K562 (cell line): ENCODE measurements at regions not wholly inside any gene's neighbourhood (a gene's known extent, or its start where the extent isn't known, plus 50 kb on each side); places are given as distances from the start of the nearest gene placed in this dataset.

Source experiments
- ATAC-seq: fragments of 200-7000 bp; cut with Tn5 transposase; 3 replicates; pipeline ENCODE4 v1.9.1; 2020; ENCODE audit warnings: moderate library complexity
- BruUV-seq: library from RNA; stranded (reverse); fragments of 400-500 nt; replicated peaks from 2 replicates; lab custom pipeline; 2021; lab: Mats Ljungman, UMichigan
- CTCF ChIA-PET: fragments of 300-600 bp; formaldehyde crosslinking; extraction: SDS; loops from one replicate; lab custom pipeline; 2021; ENCODE audit warnings: low intra/inter-chr PET ratio; lab: Yijun Ruan, JAX
- POLR2A ChIA-PET: fragments of 300-600, 350-650 bp; sonication (Branson Sonifier 250); formaldehyde crosslinking; extraction: SDS; loops from one replicate; lab custom pipeline; 2021; ENCODE audit warnings: antibody characterized with exemption, inconsistent platforms; lab: Yijun Ruan, JAX
- DNase-seq, 4 experiments: peaks; one replicate each; pipeline versions ENCODE4 v3.0.0 to v3.0.0-alpha.2; 2011 to 2018; ENCODE audit warnings: low spot score in 3 of 4, mixed read lengths in 3 of 4; ENCODE audit errors: extremely low read depth in 1 of 4
- FAIRE-seq: peaks from 2 replicates; lab custom pipeline; 2011; peaks lifted over from hg19 to GRCh38; lab: Jason Lieb, UNC
- H2AFZ ChIP-seq: 2 replicates; pipeline ENCODE4 v1.6.0; 2011; ENCODE audit warnings: low read depth, low read length, control low read depth, inconsistent platforms
- H3K27ac ChIP-seq: fragments of 200-600 bp; 3 replicates; pipeline ENCODE4 v1.8.0; 2011; ENCODE audit warnings: low read depth, mild to moderate bottlenecking, control low read depth, inconsistent platforms, low read length, moderate library complexity, mixed read lengths; ENCODE audit errors: extremely low read depth
- H3K27me3 ChIP-seq, 2 experiments: fragments of 300-600 bp in 1 of 2; 2 replicates in 1 of 2; 3 replicates in 1 of 2; pipeline versions ENCODE4 v1.6.0 to v1.8.0; 2011; ENCODE audit warnings: inconsistent platforms in 2 of 2, low read length in 2 of 2, mild to moderate bottlenecking in 1 of 2, mixed read lengths in 1 of 2, moderate library complexity in 1 of 2; ENCODE audit not compliant: control insufficient read depth in 2 of 2, insufficient read depth in 2 of 2
- H3K36me3 ChIP-seq: fragments of 300-600 bp; 3 replicates; pipeline ENCODE4 v1.8.0; 2011; ENCODE audit warnings: mild to moderate bottlenecking, low read length, inconsistent platforms; ENCODE audit not compliant: control insufficient read depth, insufficient read depth
- H3K4me1 ChIP-seq, 2 experiments: fragments of 200-600 bp in 1 of 2; replicated peaks in 1 of 2; 2 replicates in 1 of 2; 3 replicates in 1 of 2; pipeline versions ENCODE4 v1.5.1 to v1.8.0; 2011; ENCODE audit warnings: inconsistent platforms in 2 of 2, low read length in 2 of 2, mild to moderate bottlenecking in 1 of 2, mixed read lengths in 1 of 2, moderate library complexity in 1 of 2; ENCODE audit not compliant: control insufficient read depth in 2 of 2, insufficient read depth in 2 of 2
- H3K4me2 ChIP-seq: 2 replicates; pipeline ENCODE4 v1.6.1; 2011; ENCODE audit warnings: low read length, control low read depth, inconsistent platforms, mixed read lengths; ENCODE audit not compliant: insufficient read depth
- H3K4me3 ChIP-seq: fragments of 200-600 bp; sonication (generic), shearing (Covaris generic); 2 replicates; pipeline ENCODE4 v1.5.1; 2016; ENCODE audit warnings: control low read depth, inconsistent platforms
- H3K79me2 ChIP-seq: fragments of 200-600 bp; 3 replicates; pipeline ENCODE4 v1.8.0; 2011; ENCODE audit warnings: low read length, inconsistent platforms; ENCODE audit not compliant: control insufficient read depth, insufficient read depth
- H3K9ac ChIP-seq, 2 experiments: 2 replicates each; pipeline versions ENCODE4 v1.6.0 to v1.6.1; 2011; ENCODE audit warnings: low read depth in 2 of 2, low read length in 2 of 2, control low read depth in 1 of 2, inconsistent platforms in 1 of 2, mild to moderate bottlenecking in 1 of 2, mixed read lengths in 1 of 2; ENCODE audit not compliant: insufficient read depth in 1 of 2
- H3K9me1 ChIP-seq: one replicate; pipeline ENCODE4 v1.6.0; 2011; ENCODE audit warnings: inconsistent platforms, mild to moderate bottlenecking, low read length, moderate library complexity; ENCODE audit not compliant: control insufficient read depth, insufficient read depth
- H3K9me3 ChIP-seq: replicated peaks from 2 replicates; pipeline ENCODE4 v1.5.1; 2011; ENCODE audit warnings: low read depth, low read length, inconsistent platforms; ENCODE audit not compliant: control insufficient read depth, insufficient read depth
- H4K20me1 ChIP-seq: replicated peaks from 2 replicates; pipeline ENCODE4 v1.6.1; 2011; ENCODE audit warnings: low read length, inconsistent platforms, mixed read lengths; ENCODE audit not compliant: control insufficient read depth, insufficient read depth
- BHLHE40 ChIP-seq: IDR thresholded peaks from 2 replicates; pipeline ENCODE4 v1.6.1; 2011; ENCODE audit warnings: low read length, improper control_type of control experiment
- C11orf30 ChIP-seq: fragments of 450-650 bp; IDR thresholded peaks from 2 replicates; pipeline ENCODE4 v1.6.1; 2016; ENCODE audit warnings: low read depth, mild to moderate bottlenecking
- CBX1 ChIP-seq: sonication (generic); IDR thresholded peaks from 2 replicates; pipeline ENCODE4 v1.6.1; 2016; ENCODE audit warnings: antibody characterized with exemption, low read depth, mild to moderate bottlenecking
- EGR1 ChIP-seq: fragments of 450-650 bp; conservative IDR thresholded peaks from 2 replicates; pipeline ENCODE4 v1.6.1; 2017; ENCODE audit warnings: mild to moderate bottlenecking
- ERF ChIP-seq: fragments of 450-650 bp; formaldehyde crosslinking; IDR thresholded peaks from 2 replicates; pipeline ENCODE4 v1.4.0; 2020; ENCODE audit warnings: mild to moderate bottlenecking, mixed read lengths
- FOXK2 ChIP-seq, 2 experiments: fragments of 450-650 bp; IDR thresholded peaks in 1 of 2; conservative IDR thresholded peaks in 1 of 2; 2 replicates each; pipeline ENCODE4 v1.6.1; 2016; ENCODE audit warnings: low read depth in 2 of 2, mild to moderate bottlenecking in 1 of 2
- MAFF ChIP-seq: IDR thresholded peaks from 2 replicates; pipeline ENCODE4 v1.6.1; 2012; ENCODE audit warnings: low read length, improper control_type of control experiment
- MAFG ChIP-seq: fragments of 450-650 bp; conservative IDR thresholded peaks from 2 replicates; pipeline ENCODE4 v1.6.1; 2016; ENCODE audit warnings: missing genetic modification characterization, missing compliant biosample characterization
- MAFK ChIP-seq: IDR thresholded peaks from 2 replicates; pipeline ENCODE4 v1.6.1; 2011; ENCODE audit warnings: low read length, improper control_type of control experiment
- NFE2L1 ChIP-seq: fragments of 450-650 bp; IDR thresholded peaks from 2 replicates; pipeline ENCODE4 v1.6.1; 2016; ENCODE audit warnings: missing genetic modification characterization, low read depth, mild to moderate bottlenecking, missing compliant biosample characterization, moderate library complexity, borderline replicate concordance
- PCBP2 ChIP-seq: fragments of 200-400 bp; formaldehyde crosslinking; IDR thresholded peaks from 2 replicates; pipeline ENCODE4 v1.6.1; 2018; ENCODE audit warnings: low read length, low read depth, mild to moderate bottlenecking, moderate library complexity; ENCODE audit not compliant: poor library complexity, severe bottlenecking
- SMAD1 ChIP-seq: fragments of 150-350 bp; IDR thresholded peaks from 2 replicates; pipeline ENCODE4 v1.6.1; 2014; ENCODE audit warnings: low read length, low read depth; ENCODE audit not compliant: partially characterized antibody
- SP1 ChIP-seq: sonication (generic); formaldehyde crosslinking; IDR thresholded peaks from 2 replicates; pipeline ENCODE4 v1.8.1; 2022; ENCODE audit warnings: mild to moderate bottlenecking, missing genetic modification reagents
- STAG1 ChIP-seq: sonication (generic); formaldehyde crosslinking; IDR thresholded peaks from 2 replicates; pipeline ENCODE4 v1.5.0; 2020; ENCODE audit warnings: missing genetic modification reagents, borderline replicate concordance
- TAF9B ChIP-seq: fragments of 450-650 bp; IDR thresholded peaks from 2 replicates; pipeline ENCODE4 v1.6.1; 2018; ENCODE audit warnings: mild to moderate bottlenecking; ENCODE audit not compliant: partially characterized antibody
- ZBTB2 ChIP-seq: fragments of 450-650 bp; IDR thresholded peaks from 2 replicates; pipeline ENCODE4 v1.6.1; 2016; ENCODE audit warnings: antibody characterized with exemption
- ZBTB34 ChIP-seq: fragments of 250-450 bp; sonication (Bioruptor Pico); IDR thresholded peaks from 2 replicates; pipeline ENCODE4 v1.8.0; 2021; ENCODE audit warnings: mild to moderate bottlenecking, moderate library complexity
- ZNF174 ChIP-seq: fragments of 250-450 bp; sonication (Bioruptor Pico); IDR thresholded peaks from 2 replicates; pipeline ENCODE4 v1.4.0; 2020; ENCODE audit warnings: mild to moderate bottlenecking
- ZNF316 ChIP-seq: fragments of 450-650 bp; IDR thresholded peaks from 2 replicates; pipeline ENCODE4 v1.6.1; 2016
- ZNF408 ChIP-seq: fragments of 250-450 bp; sonication (Bioruptor Pico); IDR thresholded peaks from 2 replicates; pipeline ENCODE4 v1.4.0; 2020; ENCODE audit warnings: low read depth, mild to moderate bottlenecking, moderate library complexity
- ZNF778 ChIP-seq: fragments of 450-650 bp; formaldehyde crosslinking; IDR thresholded peaks from 2 replicates; pipeline ENCODE4 v1.4.0; 2020; ENCODE audit warnings: mild to moderate bottlenecking, moderate library complexity
- WGBS: fragments of 100-300 bp; shearing (Covaris generic); methylation state at CpG from one replicate; pipeline ENCODE4 v1.1.6; 2016; ENCODE audit warnings: low coverage, mixed read lengths; ENCODE audit not compliant: insufficient coverage; ENCODE audit errors: missing lambda C conversion rate; 5-methylcytosine and 5-hydroxymethylcytosine counted together
- in situ Hi-C: fragments of 300-500 bp; cut with MboI; formaldehyde crosslinking; loops from 4 replicates; pipeline ENCODE4 v1.15.0; 2018; ENCODE audit warnings: inconsistent platforms, mixed read lengths
- intact Hi-C: fragments of 100-400 bp; cut with micrococcal nuclease; formaldehyde crosslinking; loops from 2 replicates; pipeline ENCODE4 v1.14.2; 2022
- TF ChIP-seq, protein P1 (sequence below): fragments of 450-650 bp; formaldehyde crosslinking; IDR thresholded peaks from 2 replicates; pipeline ENCODE4 v1.4.0; 2020; ENCODE audit warnings: mild to moderate bottlenecking

DNA sequence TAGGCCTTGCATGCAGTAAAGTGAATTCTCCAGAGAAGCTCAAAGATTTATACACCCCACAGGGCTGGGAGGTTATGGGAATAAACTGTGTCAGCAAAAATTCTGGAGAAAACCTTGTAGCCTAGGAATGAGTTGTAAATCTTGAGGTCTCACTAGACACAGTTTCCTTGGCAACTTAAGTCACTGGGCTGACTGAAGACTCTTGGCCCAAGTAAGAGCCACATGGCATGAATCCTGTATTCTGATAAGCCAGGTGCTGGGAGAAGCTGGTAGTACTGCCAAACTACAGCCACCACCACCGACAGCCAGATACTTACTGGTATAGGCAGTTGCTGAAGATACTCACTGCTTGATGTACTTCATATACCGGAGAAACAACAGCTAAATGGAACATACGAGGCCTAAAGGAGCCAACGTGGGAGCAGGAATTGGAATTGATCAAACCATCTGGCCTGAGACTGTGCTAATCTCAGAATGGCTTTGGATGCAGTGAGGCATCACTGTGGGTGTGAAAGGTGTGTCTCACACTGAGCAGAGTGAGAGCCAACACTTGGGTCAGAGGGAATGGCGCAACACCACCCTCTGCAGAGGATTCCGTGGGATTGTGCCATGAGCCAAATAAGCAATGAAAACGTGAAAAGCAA lies 102.8 kb upstream of the TMCC3 start:
- POLR2A ChIA-PET = no interaction called here
- CTCF ChIA-PET = no interaction called here
- in situ Hi-C loops = no loop called here
- TF ChIP-seq ZNF408 (no peak), MAFF (peak; percentile 52), ZNF316 (peak; percentile 70), NFE2L1 (no peak), ZNF174 (no peak), PCBP2 (no peak), CBX1 (no peak), BHLHE40 (no peak), ZNF778 (CRISPR knock-in tag) (no peak), TAF9B (no peak), MAFK (peak; percentile 25; the same call in 1 of the 2 replicates), SP1 (CRISPR knock-in tag) (no peak), C11orf30 (peak; percentile 61), ZBTB2 (no peak), FOXK2 (conservative IDR thresholded peaks at IDR 0.05 in 1 of 2, IDR thresholded peaks at IDR 0.05 in 1 of 2; ENCODE audit: low read depth in 2 of 2) (no peak), SMAD1 (no peak), EGR1 (no peak), ERF (CRISPR knock-in tag) (no peak), ZBTB34 (CRISPR knock-in tag) (no peak), MAFG (tag) (peak; percentile 57), STAG1 (CRISPR knock-in tag) (no peak)
- TF ChIP-seq, protein P1, sequence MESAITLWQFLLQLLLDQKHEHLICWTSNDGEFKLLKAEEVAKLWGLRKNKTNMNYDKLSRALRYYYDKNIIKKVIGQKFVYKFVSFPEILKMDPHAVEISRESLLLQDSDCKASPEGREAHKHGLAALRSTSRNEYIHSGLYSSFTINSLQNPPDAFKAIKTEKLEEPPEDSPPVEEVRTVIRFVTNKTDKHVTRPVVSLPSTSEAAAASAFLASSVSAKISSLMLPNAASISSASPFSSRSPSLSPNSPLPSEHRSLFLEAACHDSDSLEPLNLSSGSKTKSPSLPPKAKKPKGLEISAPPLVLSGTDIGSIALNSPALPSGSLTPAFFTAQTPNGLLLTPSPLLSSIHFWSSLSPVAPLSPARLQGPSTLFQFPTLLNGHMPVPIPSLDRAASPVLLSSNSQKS (CRISPR knock-in tag) = no peak

More for the DNA sequence above, 102.8 kb upstream of the TMCC3 start:
- H3K4me1 ChIP-seq = no peaks in the 10 kb centered on the region
- no peaks in the 10 kb centered on the region for H3K36me3 ChIP-seq
- intact Hi-C loops = no loop called here
- DNase-seq (no peak), ATAC-seq (no peak), FAIRE-seq (no peak)
- H3K4me2 ChIP-seq = no peak overlapping the region
- no TSS peak for BruUV-seq
- no peaks in the 10 kb centered on the region for H4K20me1 ChIP-seq
- H2AFZ ChIP-seq = no peak overlapping the region
- 0% methylated on average over 7 of the region's 7 CpGs for WGBS
- H3K79me2 ChIP-seq = no peaks in the 10 kb centered on the region
- no peak overlapping the region for H3K9ac ChIP-seq
- H3K27me3 ChIP-seq = peaks cover 18 to 31% of the 10 kb centered on the region in 2 experiments; a peak in 4 of 5 replicates
- H3K27ac ChIP-seq = no peak overlapping the region
- H3K9me3 ChIP-seq = no peaks in the 10 kb centered on the region
- H3K4me3 ChIP-seq = no peak overlapping the region
- no peaks in the 10 kb centered on the region for H3K9me1 ChIP-seq
